ENCODE measurements at regions not wholly inside any gene's neighbourhood (a gene's known extent, or its start where the extent isn't known, plus 50 kb on each side); places are given as distances from the start of the nearest gene placed in this dataset.

DNA sequence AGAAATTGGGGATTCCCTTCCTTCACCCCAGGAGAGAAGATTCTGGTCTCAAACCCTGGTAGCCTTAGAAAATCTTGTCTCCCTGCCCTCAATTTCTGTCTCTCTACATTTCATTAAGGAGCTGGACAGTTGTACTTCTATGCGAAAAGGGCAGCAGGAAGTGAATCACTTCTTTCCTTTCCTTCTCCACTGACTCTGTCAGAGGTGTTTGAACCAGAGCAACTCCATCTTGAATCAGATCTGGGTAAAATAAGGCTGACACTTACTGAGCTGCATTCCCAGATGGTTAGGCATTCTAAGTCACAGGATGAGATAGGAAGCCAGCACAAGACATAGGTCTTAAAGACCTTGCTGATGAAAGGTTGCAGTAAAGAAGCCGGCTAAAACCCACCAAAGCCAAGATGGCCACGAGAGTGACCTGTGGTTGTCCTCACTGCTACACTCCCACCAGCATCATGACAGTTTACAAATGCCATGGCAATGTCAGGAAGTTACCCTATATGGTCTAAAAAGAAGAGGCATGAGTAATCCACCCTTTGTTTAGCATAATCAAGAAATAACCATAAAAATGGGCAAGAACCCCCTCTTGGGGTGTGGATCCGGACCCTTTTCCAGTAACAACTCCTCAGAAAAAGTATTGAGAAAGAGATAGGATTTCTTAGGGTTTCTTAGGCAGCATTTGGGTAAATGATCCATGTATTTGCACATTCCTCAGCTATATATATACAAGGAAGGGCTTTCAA lies 95.8 kb upstream of the PLCB4 start:
- TF ChIP-seq, protein P1, sequence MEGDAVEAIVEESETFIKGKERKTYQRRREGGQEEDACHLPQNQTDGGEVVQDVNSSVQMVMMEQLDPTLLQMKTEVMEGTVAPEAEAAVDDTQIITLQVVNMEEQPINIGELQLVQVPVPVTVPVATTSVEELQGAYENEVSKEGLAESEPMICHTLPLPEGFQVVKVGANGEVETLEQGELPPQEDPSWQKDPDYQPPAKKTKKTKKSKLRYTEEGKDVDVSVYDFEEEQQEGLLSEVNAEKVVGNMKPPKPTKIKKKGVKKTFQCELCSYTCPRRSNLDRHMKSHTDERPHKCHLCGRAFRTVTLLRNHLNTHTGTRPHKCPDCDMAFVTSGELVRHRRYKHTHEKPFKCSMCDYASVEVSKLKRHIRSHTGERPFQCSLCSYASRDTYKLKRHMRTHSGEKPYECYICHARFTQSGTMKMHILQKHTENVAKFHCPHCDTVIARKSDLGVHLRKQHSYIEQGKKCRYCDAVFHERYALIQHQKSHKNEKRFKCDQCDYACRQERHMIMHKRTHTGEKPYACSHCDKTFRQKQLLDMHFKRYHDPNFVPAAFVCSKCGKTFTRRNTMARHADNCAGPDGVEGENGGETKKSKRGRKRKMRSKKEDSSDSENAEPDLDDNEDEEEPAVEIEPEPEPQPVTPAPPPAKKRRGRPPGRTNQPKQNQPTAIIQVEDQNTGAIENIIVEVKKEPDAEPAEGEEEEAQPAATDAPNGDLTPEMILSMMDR (IDR thresholded peaks at IDR 0.05; ENCODE audit: insufficient read depth, low read length): no peak
- no peak for TF ChIP-seq GABPA (IDR thresholded peaks at IDR 0.05; ENCODE audit: low read depth)
- no peak for TF ChIP-seq POLR2AphosphoS5 (IDR thresholded peaks at IDR 0.05; ENCODE audit: low read depth)

All from HL-60 (cell line).